SIG-M5 treated with dmso at 0.1 percent for 504 hours (cell line): ENCODE measurements at regions not wholly inside any gene's neighbourhood (a gene's known extent, or its start where the extent isn't known, plus 50 kb on each side); places are given as distances from the start of the nearest gene placed in this dataset.
"Not testable (repeated sequence)": the region's sequence is repeated elsewhere in the genome, so short reads cannot be mapped to it uniquely, and the experiment has no call there.

ENCODE experiments used
- DNase-seq: peaks from one replicate; lab custom pipeline; 2025; ENCODE audit not compliant: unreplicated experiment; lab: John Stamatoyannopoulos, UW

GRCh38 chr16:22436823-22437652 is 62.6 kb upstream of the CDR2 start:
- peak; percentile 59 for DNase-seq

GRCh38 chr16:22436326-22436822 is 62.0 kb upstream of the CDR2 start:
- DNase-seq = not testable (repeated sequence)

GRCh38 chr16:22431314-22431713 is 56.9 kb upstream of the CDR2 start:
- DNase-seq = not testable (repeated sequence)

- DNase-seq = no peak
Observed at GRCh38 chr16:22428654-22429053, 54.2 kb upstream of the CDR2 start.

GRCh38 chr16:22427556-22427955 is 53.1 kb upstream of the CDR2 start:
- no peak for DNase-seq

GRCh38 chr16:22425847-22426246 is 51.4 kb upstream of the CDR2 start:
- DNase-seq = no peak

- no peak for DNase-seq
Observed at GRCh38 chr16:22425036-22425801, 50.8 kb upstream of the CDR2 start.

GRCh38 chr16:22424161-22424937 is 49.9 kb upstream of the CDR2 start:
- no peak for DNase-seq
